HEK293 (cell line): ENCODE measurements at regions not wholly inside any gene's neighbourhood (a gene's known extent, or its start where the extent isn't known, plus 50 kb on each side); places are given as distances from the start of the nearest gene placed in this dataset.

Experiments used
- CTCF ChIA-PET: fragments of 350-600 bp; formaldehyde crosslinking; extraction: SDS; loops from one replicate; lab custom pipeline; 2021; ENCODE audit warnings: antibody characterized with exemption; lab: Yijun Ruan, JAX
- POLR2A ChIA-PET: fragments of 300-600 bp; formaldehyde crosslinking; extraction: SDS; loops from one replicate; lab custom pipeline; 2020; ENCODE audit warnings: antibody characterized with exemption, inconsistent platforms; lab: Yijun Ruan, JAX
- H3K27ac ChIP-seq: fragments of 200-500 bp; sonication (Bioruptor generic); 2 replicates; pipeline ENCODE4 v1.5.1; 2014; ENCODE audit warnings: low read depth, low read length, control low read depth, inconsistent platforms; ENCODE audit errors: extremely low read depth
- H3K36me3 ChIP-seq, 2 experiments: fragments of 200-500 bp in 1 of 2; sonication (Bioruptor generic) in 1 of 2; 1 replicate in 1 of 2; 2 replicates in 1 of 2; pipeline ENCODE4 v1.5.1; 2014 to 2017; ENCODE audit warnings: inconsistent platforms in 2 of 2, low read length in 2 of 2; ENCODE audit not compliant: control insufficient read depth in 2 of 2, insufficient read depth in 1 of 2
- H3K4me1 ChIP-seq: fragments of 200-500 bp; sonication (Bioruptor generic); 2 replicates; pipeline ENCODE4 v1.5.1; 2014; ENCODE audit warnings: mild to moderate bottlenecking, low read length, inconsistent platforms; ENCODE audit not compliant: control insufficient read depth, insufficient read depth
- H3K4me3 ChIP-seq: 2 replicates; pipeline ENCODE4 v1.5.1; 2011; ENCODE audit warnings: low read depth, mild to moderate bottlenecking, control low read depth, low read length, moderate library complexity
- H3K9me3 ChIP-seq: fragments of 200-500 bp; sonication (Bioruptor generic); 2 replicates; pipeline ENCODE4 v1.5.1; 2014; ENCODE audit warnings: low read depth, low read length, inconsistent platforms; ENCODE audit not compliant: control insufficient read depth, insufficient read depth
- BCL6B ChIP-seq: fragments of 450-650 bp; formaldehyde crosslinking; IDR thresholded peaks from 2 replicates; pipeline ENCODE4 v1.5.1; 2017; ENCODE audit warnings: missing biosample characterization, missing genetic modification characterization
- KLF7 ChIP-seq: fragments of 450-650 bp; formaldehyde crosslinking; IDR thresholded peaks from 2 replicates; pipeline ENCODE4 v1.5.1; 2016; ENCODE audit warnings: missing biosample characterization, missing genetic modification characterization, borderline replicate concordance
- SP2 ChIP-seq: fragments of 450-650 bp; formaldehyde crosslinking; IDR thresholded peaks from 2 replicates; pipeline ENCODE4 v1.5.1; 2016; ENCODE audit warnings: missing biosample characterization, missing genetic modification characterization
- ZBTB20 ChIP-seq: fragments of 450-650 bp; formaldehyde crosslinking; IDR thresholded peaks from 2 replicates; pipeline ENCODE4 v1.5.1; 2016; ENCODE audit warnings: missing biosample characterization, missing genetic modification characterization
- ZNF16 ChIP-seq: fragments of 450-650 bp; formaldehyde crosslinking; IDR thresholded peaks from 2 replicates; pipeline ENCODE4 v1.5.1; 2016; ENCODE audit warnings: low read depth, missing biosample characterization, missing genetic modification characterization
- ZNF239 ChIP-seq: fragments of 450-650 bp; formaldehyde crosslinking; IDR thresholded peaks from 2 replicates; pipeline ENCODE4 v1.5.1; 2016; ENCODE audit warnings: missing biosample characterization, missing genetic modification characterization
- ZNF280C ChIP-seq: fragments of 450-650 bp; formaldehyde crosslinking; IDR thresholded peaks from 2 replicates; pipeline ENCODE4 v1.5.1; 2016; ENCODE audit warnings: missing biosample characterization, missing genetic modification characterization
- ZNF324 ChIP-seq: fragments of 450-650 bp; formaldehyde crosslinking; IDR thresholded peaks from 2 replicates; pipeline ENCODE4 v1.5.1; 2016; ENCODE audit warnings: missing biosample characterization, missing genetic modification characterization
- ZNF48 ChIP-seq: fragments of 450-650 bp; formaldehyde crosslinking; IDR thresholded peaks from 2 replicates; pipeline ENCODE4 v1.5.1; 2016; ENCODE audit warnings: missing biosample characterization, missing genetic modification characterization
- ZNF513 ChIP-seq: fragments of 450-650 bp; IDR thresholded peaks from 2 replicates; pipeline ENCODE4 v1.5.1; 2018; ENCODE audit warnings: missing biosample characterization, missing genetic modification characterization
- ZNF560 ChIP-seq: fragments of 450-650 bp; formaldehyde crosslinking; IDR thresholded peaks from 2 replicates; pipeline ENCODE4 v1.5.1; 2017; ENCODE audit warnings: missing biosample characterization, missing genetic modification characterization, borderline replicate concordance
- ZNF610 ChIP-seq: fragments of 450-650 bp; formaldehyde crosslinking; IDR thresholded peaks from 2 replicates; pipeline ENCODE4 v1.5.1; 2016; ENCODE audit warnings: missing biosample characterization, missing genetic modification characterization, borderline replicate concordance
- ZNF776 ChIP-seq: fragments of 450-650 bp; formaldehyde crosslinking; IDR thresholded peaks from 2 replicates; pipeline ENCODE4 v1.5.0; 2017; ENCODE audit warnings: missing biosample characterization, missing genetic modification characterization, borderline replicate concordance
- ZNF777 ChIP-seq: fragments of 450-650 bp; formaldehyde crosslinking; IDR thresholded peaks from 2 replicates; pipeline ENCODE4 v1.5.1; 2017; ENCODE audit warnings: missing biosample characterization, missing genetic modification characterization, borderline replicate concordance
- TF ChIP-seq, protein P1 (sequence below): IDR thresholded peaks from 2 replicates; pipeline ENCODE4 v1.6.1; 2011; ENCODE audit warnings: mild to moderate bottlenecking, low read depth, low read length, borderline replicate concordance
- TF ChIP-seq, protein P2 (sequence below): fragments of 450-650 bp; formaldehyde crosslinking; IDR thresholded peaks from 2 replicates; pipeline ENCODE4 v1.5.1; 2016; ENCODE audit warnings: missing biosample characterization, missing genetic modification characterization, borderline replicate concordance
- TF ChIP-seq, protein P3 (sequence below): fragments of 450-650 bp; formaldehyde crosslinking; IDR thresholded peaks from 2 replicates; pipeline ENCODE4 v1.5.1; 2017; ENCODE audit warnings: missing biosample characterization, missing genetic modification characterization

- H3K9me3 ChIP-seq = no peaks in the 10 kb centered on the region; the same call in 1 of the 2 replicates
- TF ChIP-seq ZNF610 (tag by site-specific recombination) = no peak
- TF ChIP-seq ZNF324 (tag by site-specific recombination) = no peak
- TF ChIP-seq ZBTB20 (tag by site-specific recombination) = no peak
- no peak for TF ChIP-seq KLF7 (tag by site-specific recombination)
- TF ChIP-seq, protein P1, sequence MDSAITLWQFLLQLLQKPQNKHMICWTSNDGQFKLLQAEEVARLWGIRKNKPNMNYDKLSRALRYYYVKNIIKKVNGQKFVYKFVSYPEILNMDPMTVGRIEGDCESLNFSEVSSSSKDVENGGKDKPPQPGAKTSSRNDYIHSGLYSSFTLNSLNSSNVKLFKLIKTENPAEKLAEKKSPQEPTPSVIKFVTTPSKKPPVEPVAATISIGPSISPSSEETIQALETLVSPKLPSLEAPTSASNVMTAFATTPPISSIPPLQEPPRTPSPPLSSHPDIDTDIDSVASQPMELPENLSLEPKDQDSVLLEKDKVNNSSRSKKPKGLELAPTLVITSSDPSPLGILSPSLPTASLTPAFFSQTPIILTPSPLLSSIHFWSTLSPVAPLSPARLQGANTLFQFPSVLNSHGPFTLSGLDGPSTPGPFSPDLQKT = no peak
- TF ChIP-seq, all 188 proteins: peak for 0
- Histone ChIP-seq H3K4me3 (no peak overlapping the region), H3K27ac (no peak overlapping the region), H3K36me3 (no peaks in the 10 kb centered on the region), H3K4me1 (no peaks in the 10 kb centered on the region)
- ChIA-PET CTCF (interaction anchor here (0.5 to 3.5 kb wide), 20 partner anchors 9 to 665 kb away, joined by 3 to 24 read pairs (median 4); no protein-coding TSS in a partner anchor), POLR2A (no interaction called here)
These were observed 1537.6 kb upstream of the CDH9 start for GRCh38 chr5:28576022-28576421.

GRCh38 chr5:28575368-28575767 is 1537.0 kb upstream of the CDH9 start:
- CTCF ChIA-PET = interaction anchor here (0.5 to 3.5 kb wide), 14 partner anchors 8 to 414 kb away, joined by 3 to 24 read pairs (median 4); no protein-coding TSS in a partner anchor
- Histone ChIP-seq H3K4me1 (no peaks in the 10 kb centered on the region), H3K9me3 (no peaks in the 10 kb centered on the region; the same call in 1 of the 2 replicates), H3K4me3 (no peak overlapping the region), H3K27ac (no peak overlapping the region), H3K36me3 (no peaks in the 10 kb centered on the region)
- POLR2A ChIA-PET = no interaction called here
- TF ChIP-seq ZNF48 (tag by site-specific recombination) (no peak), SP2 (tag by site-specific recombination) (no peak), ZNF16 (tag by site-specific recombination) (no peak), ZNF560 (tag by site-specific recombination) (no peak), ZNF776 (tag by site-specific recombination) (no peak), ZNF239 (no peak), ZNF280C (tag by site-specific recombination) (no peak), ZNF777 (tag by site-specific recombination) (no peak), BCL6B (no peak), ZNF513 (tag by site-specific recombination) (no peak)
- TF ChIP-seq, protein P2, sequence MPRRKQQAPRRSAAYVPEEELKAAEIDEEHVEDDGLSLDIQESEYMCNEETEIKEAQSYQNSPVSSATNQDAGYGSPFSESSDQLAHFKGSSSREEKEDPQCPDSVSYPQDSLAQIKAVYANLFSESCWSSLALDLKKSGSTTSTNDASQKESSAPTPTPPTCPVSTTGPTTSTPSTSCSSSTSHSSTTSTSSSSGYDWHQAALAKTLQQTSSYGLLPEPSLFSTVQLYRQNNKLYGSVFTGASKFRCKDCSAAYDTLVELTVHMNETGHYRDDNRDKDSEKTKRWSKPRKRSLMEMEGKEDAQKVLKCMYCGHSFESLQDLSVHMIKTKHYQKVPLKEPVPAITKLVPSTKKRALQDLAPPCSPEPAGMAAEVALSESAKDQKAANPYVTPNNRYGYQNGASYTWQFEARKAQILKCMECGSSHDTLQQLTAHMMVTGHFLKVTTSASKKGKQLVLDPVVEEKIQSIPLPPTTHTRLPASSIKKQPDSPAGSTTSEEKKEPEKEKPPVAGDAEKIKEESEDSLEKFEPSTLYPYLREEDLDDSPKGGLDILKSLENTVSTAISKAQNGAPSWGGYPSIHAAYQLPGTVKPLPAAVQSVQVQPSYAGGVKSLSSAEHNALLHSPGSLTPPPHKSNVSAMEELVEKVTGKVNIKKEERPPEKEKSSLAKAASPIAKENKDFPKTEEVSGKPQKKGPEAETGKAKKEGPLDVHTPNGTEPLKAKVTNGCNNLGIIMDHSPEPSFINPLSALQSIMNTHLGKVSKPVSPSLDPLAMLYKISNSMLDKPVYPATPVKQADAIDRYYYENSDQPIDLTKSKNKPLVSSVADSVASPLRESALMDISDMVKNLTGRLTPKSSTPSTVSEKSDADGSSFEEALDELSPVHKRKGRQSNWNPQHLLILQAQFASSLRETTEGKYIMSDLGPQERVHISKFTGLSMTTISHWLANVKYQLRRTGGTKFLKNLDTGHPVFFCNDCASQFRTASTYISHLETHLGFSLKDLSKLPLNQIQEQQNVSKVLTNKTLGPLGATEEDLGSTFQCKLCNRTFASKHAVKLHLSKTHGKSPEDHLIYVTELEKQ (tag by site-specific recombination) = no peak
- TF ChIP-seq, protein P3, sequence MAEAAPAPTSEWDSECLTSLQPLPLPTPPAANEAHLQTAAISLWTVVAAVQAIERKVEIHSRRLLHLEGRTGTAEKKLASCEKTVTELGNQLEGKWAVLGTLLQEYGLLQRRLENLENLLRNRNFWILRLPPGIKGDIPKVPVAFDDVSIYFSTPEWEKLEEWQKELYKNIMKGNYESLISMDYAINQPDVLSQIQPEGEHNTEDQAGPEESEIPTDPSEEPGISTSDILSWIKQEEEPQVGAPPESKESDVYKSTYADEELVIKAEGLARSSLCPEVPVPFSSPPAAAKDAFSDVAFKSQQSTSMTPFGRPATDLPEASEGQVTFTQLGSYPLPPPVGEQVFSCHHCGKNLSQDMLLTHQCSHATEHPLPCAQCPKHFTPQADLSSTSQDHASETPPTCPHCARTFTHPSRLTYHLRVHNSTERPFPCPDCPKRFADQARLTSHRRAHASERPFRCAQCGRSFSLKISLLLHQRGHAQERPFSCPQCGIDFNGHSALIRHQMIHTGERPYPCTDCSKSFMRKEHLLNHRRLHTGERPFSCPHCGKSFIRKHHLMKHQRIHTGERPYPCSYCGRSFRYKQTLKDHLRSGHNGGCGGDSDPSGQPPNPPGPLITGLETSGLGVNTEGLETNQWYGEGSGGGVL (tag by site-specific recombination) = no peak
